WTC11 (cell line): ENCODE measurements at regions not wholly inside any gene's neighbourhood (a gene's known extent, or its start where the extent isn't known, plus 50 kb on each side); places are given as distances from the start of the nearest gene placed in this dataset.

Experiments
- ATAC-seq: fragments of 200-7000 bp; cut with Tn5 transposase; 2 replicates; pipeline ENCODE4 v1.10.0; 2021; ENCODE audit warnings: mild to moderate bottlenecking, moderate library complexity
- CTCF ChIA-PET: fragments of 300-600 bp; sonication (Branson Sonifier 250); formaldehyde crosslinking; loops from one replicate; lab custom pipeline; 2021; ENCODE audit warnings: antibody characterized with exemption; lab: Charles Lee
- POLR2A ChIA-PET: fragments of 350-600 bp; sonication (Branson Sonifier 250); formaldehyde crosslinking; loops from one replicate; lab custom pipeline; 2021; ENCODE audit warnings: antibody characterized with exemption; lab: Charles Lee
- DNase-seq: peaks from one replicate; pipeline ENCODE4 v3.0.0; 2021; ENCODE audit warnings: low spot score
- H3K27ac Mint-ChIP-seq: 2 replicates; pipeline ENCODE4 v1.8.0; 2021; ENCODE audit warnings: mixed read lengths
- H3K27me3 Mint-ChIP-seq: 2 replicates; pipeline ENCODE4 v1.8.0; 2021; ENCODE audit warnings: low read depth, mild to moderate bottlenecking, moderate library complexity, mixed read lengths
- H3K36me3 Mint-ChIP-seq: 2 replicates; pipeline ENCODE4 v1.8.0; 2021; ENCODE audit warnings: mixed read lengths
- H3K4me1 Mint-ChIP-seq: 2 replicates; pipeline ENCODE4 v1.8.0; 2022; ENCODE audit warnings: mixed read lengths
- H3K4me3 Mint-ChIP-seq: 2 replicates; pipeline ENCODE4 v1.8.0; 2021; ENCODE audit warnings: mild to moderate bottlenecking, moderate library complexity, mixed read lengths
- H3K9me3 Mint-ChIP-seq: 2 replicates; pipeline ENCODE4 v1.8.0; 2021; ENCODE audit warnings: mixed read lengths
- CREB1 ChIP-seq: sonication (generic); formaldehyde crosslinking; IDR thresholded peaks from 2 replicates; pipeline ENCODE4 v1.8.0; 2023; ENCODE audit warnings: mild to moderate bottlenecking, missing genetic modification reagents
- FOXJ3 ChIP-seq: sonication (generic); formaldehyde crosslinking; IDR thresholded peaks from 2 replicates; pipeline ENCODE4 v1.9.0; 2021; ENCODE audit warnings: missing genetic modification reagents, mild to moderate bottlenecking, borderline replicate concordance
- FOXK1 ChIP-seq: sonication (generic); formaldehyde crosslinking; IDR thresholded peaks from 2 replicates; pipeline ENCODE4 v1.8.0; 2022; ENCODE audit warnings: mild to moderate bottlenecking, moderate library complexity, missing genetic modification reagents
- GABPB1 ChIP-seq: sonication (generic); formaldehyde crosslinking; IDR thresholded peaks from 2 replicates; pipeline ENCODE4 v1.8.1; 2023; ENCODE audit warnings: mild to moderate bottlenecking, missing genetic modification reagents
- GTF2I ChIP-seq: fragments of 250-450 bp; sonication (Bioruptor Pico); conservative IDR thresholded peaks from 2 replicates; pipeline ENCODE4 v1.4.0; 2021; ENCODE audit warnings: mild to moderate bottlenecking
- HMGA2 ChIP-seq: fragments of 250-450 bp; sonication (Bioruptor Pico); IDR thresholded peaks from 2 replicates; pipeline ENCODE4 v1.4.0; 2021; ENCODE audit warnings: mild to moderate bottlenecking, moderate library complexity
- NFE2L1 ChIP-seq: sonication (generic); formaldehyde crosslinking; IDR thresholded peaks from 2 replicates; pipeline ENCODE4 v1.8.1; 2023; ENCODE audit warnings: missing genetic modification reagents
- NR3C1 ChIP-seq: sonication (generic); formaldehyde crosslinking; conservative IDR thresholded peaks from 2 replicates; pipeline ENCODE4 v1.8.1; 2023; ENCODE audit warnings: low read depth, mild to moderate bottlenecking, missing genetic modification reagents
- ZNF219 ChIP-seq: sonication (generic); formaldehyde crosslinking; IDR thresholded peaks from 2 replicates; pipeline ENCODE4 v1.8.0; 2023; ENCODE audit warnings: missing genetic modification reagents, mild to moderate bottlenecking, borderline replicate concordance
- ZNF416 ChIP-seq: fragments of 250-450 bp; sonication (Bioruptor Pico); IDR thresholded peaks from 2 replicates; pipeline ENCODE4 v1.9.0; 2021; ENCODE audit warnings: mild to moderate bottlenecking, inconsistent platforms
- TF ChIP-seq, protein P1 (sequence below): fragments of 250-450 bp; sonication (Bioruptor Pico); IDR thresholded peaks from 2 replicates; pipeline ENCODE4 v1.9.0; 2021; ENCODE audit warnings: moderate library complexity, mild to moderate bottlenecking, inconsistent platforms, borderline replicate concordance
- TF ChIP-seq, protein P2 (sequence below): sonication (generic); formaldehyde crosslinking; IDR thresholded peaks from 2 replicates; pipeline ENCODE4 v1.8.0; 2023; ENCODE audit warnings: mild to moderate bottlenecking, missing genetic modification reagents
- TF ChIP-seq, protein P3 (sequence below): sonication (generic); formaldehyde crosslinking; IDR thresholded peaks from 2 replicates; pipeline ENCODE4 v1.8.1; 2023; ENCODE audit warnings: mild to moderate bottlenecking, missing genetic modification reagents
- TF ChIP-seq, protein P4 (sequence below): sonication (generic); formaldehyde crosslinking; IDR thresholded peaks from 2 replicates; pipeline ENCODE4 v1.8.1; 2023; ENCODE audit warnings: mild to moderate bottlenecking, missing genetic modification reagents, borderline replicate concordance
- TF ChIP-seq, protein P5 (sequence below): sonication (generic); formaldehyde crosslinking; IDR thresholded peaks from 2 replicates; pipeline ENCODE4 v1.8.0; 2023; ENCODE audit warnings: missing genetic modification reagents, mild to moderate bottlenecking, borderline replicate concordance
- TF ChIP-seq, protein P6 (sequence below): sonication (generic); formaldehyde crosslinking; IDR thresholded peaks from 2 replicates; pipeline ENCODE4 v1.8.0; 2022; ENCODE audit warnings: mild to moderate bottlenecking, missing genetic modification reagents
- TF ChIP-seq, protein P7 (sequence below): fragments of 200-600 bp; IDR thresholded peaks from 2 replicates; pipeline ENCODE4 v1.8.0; 2022; ENCODE audit warnings: antibody characterized with exemption
- TF ChIP-seq, protein P8 (sequence below): sonication (generic); formaldehyde crosslinking; IDR thresholded peaks from 2 replicates; pipeline ENCODE4 v1.8.1; 2023; ENCODE audit warnings: mild to moderate bottlenecking, moderate library complexity, missing genetic modification reagents
- TF ChIP-seq, protein P9 (sequence below): sonication (generic); formaldehyde crosslinking; IDR thresholded peaks from 2 replicates; pipeline ENCODE4 v1.8.0; 2023; ENCODE audit warnings: missing genetic modification reagents

DNA sequence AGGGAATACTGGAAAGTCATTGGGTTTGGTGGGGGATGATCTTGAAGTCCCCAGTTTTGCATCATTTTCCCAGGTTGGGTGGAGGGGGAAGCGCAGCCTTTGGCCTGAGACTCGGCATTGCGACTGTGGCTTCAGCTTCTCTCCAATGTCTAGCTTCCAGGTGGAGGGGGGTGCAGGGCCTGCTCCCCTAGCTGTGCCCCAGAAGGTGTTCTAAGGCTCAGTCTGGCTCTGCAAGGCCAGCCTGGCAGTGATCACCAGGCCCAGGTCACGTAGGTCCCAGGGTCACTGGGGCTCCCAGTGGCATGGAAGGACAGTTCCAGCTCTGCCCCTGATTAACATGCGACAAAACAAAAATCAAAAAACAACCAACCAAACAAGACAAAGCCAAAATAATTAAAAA, 56.9 kb upstream of the HAAO start:
- no peaks in the 10 kb centered on the region for H3K9me3 Mint-ChIP-seq
- H3K36me3 Mint-ChIP-seq: no peaks in the 10 kb centered on the region
- ATAC-seq (no peak), DNase-seq (no peak)
- ChIA-PET POLR2A (no interaction called here), CTCF (interaction anchor here (0.9 to 2.0 kb wide), 5 partner anchors 9 to 321 kb away, joined by 3 to 7 read pairs (median 3); no protein-coding TSS in a partner anchor)
- H3K27ac Mint-ChIP-seq: no peak overlapping the region
- TF ChIP-seq, protein P1, sequence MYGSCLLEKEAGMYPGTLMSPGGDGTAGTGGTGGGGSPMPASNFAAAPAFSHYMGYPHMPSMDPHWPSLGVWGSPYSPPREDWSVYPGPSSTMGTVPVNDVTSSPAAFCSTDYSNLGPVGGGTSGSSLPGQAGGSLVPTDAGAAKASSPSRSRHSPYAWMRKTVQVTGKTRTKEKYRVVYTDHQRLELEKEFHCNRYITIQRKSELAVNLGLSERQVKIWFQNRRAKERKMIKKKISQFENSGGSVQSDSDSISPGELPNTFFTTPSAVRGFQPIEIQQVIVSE: no peak
- TF ChIP-seq FOXK1 (CRISPR knock-in tag): no peak
- TF ChIP-seq, protein P2, sequence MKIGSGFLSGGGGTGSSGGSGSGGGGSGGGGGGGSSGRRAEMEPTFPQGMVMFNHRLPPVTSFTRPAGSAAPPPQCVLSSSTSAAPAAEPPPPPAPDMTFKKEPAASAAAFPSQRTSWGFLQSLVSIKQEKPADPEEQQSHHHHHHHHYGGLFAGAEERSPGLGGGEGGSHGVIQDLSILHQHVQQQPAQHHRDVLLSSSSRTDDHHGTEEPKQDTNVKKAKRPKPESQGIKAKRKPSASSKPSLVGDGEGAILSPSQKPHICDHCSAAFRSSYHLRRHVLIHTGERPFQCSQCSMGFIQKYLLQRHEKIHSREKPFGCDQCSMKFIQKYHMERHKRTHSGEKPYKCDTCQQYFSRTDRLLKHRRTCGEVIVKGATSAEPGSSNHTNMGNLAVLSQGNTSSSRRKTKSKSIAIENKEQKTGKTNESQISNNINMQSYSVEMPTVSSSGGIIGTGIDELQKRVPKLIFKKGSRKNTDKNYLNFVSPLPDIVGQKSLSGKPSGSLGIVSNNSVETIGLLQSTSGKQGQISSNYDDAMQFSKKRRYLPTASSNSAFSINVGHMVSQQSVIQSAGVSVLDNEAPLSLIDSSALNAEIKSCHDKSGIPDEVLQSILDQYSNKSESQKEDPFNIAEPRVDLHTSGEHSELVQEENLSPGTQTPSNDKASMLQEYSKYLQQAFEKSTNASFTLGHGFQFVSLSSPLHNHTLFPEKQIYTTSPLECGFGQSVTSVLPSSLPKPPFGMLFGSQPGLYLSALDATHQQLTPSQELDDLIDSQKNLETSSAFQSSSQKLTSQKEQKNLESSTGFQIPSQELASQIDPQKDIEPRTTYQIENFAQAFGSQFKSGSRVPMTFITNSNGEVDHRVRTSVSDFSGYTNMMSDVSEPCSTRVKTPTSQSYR (CRISPR knock-in tag): no peak
- TF ChIP-seq, protein P3, sequence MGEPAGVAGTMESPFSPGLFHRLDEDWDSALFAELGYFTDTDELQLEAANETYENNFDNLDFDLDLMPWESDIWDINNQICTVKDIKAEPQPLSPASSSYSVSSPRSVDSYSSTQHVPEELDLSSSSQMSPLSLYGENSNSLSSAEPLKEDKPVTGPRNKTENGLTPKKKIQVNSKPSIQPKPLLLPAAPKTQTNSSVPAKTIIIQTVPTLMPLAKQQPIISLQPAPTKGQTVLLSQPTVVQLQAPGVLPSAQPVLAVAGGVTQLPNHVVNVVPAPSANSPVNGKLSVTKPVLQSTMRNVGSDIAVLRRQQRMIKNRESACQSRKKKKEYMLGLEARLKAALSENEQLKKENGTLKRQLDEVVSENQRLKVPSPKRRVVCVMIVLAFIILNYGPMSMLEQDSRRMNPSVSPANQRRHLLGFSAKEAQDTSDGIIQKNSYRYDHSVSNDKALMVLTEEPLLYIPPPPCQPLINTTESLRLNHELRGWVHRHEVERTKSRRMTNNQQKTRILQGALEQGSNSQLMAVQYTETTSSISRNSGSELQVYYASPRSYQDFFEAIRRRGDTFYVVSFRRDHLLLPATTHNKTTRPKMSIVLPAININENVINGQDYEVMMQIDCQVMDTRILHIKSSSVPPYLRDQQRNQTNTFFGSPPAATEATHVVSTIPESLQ (CRISPR knock-in tag): no peak
- TF ChIP-seq, protein P4, sequence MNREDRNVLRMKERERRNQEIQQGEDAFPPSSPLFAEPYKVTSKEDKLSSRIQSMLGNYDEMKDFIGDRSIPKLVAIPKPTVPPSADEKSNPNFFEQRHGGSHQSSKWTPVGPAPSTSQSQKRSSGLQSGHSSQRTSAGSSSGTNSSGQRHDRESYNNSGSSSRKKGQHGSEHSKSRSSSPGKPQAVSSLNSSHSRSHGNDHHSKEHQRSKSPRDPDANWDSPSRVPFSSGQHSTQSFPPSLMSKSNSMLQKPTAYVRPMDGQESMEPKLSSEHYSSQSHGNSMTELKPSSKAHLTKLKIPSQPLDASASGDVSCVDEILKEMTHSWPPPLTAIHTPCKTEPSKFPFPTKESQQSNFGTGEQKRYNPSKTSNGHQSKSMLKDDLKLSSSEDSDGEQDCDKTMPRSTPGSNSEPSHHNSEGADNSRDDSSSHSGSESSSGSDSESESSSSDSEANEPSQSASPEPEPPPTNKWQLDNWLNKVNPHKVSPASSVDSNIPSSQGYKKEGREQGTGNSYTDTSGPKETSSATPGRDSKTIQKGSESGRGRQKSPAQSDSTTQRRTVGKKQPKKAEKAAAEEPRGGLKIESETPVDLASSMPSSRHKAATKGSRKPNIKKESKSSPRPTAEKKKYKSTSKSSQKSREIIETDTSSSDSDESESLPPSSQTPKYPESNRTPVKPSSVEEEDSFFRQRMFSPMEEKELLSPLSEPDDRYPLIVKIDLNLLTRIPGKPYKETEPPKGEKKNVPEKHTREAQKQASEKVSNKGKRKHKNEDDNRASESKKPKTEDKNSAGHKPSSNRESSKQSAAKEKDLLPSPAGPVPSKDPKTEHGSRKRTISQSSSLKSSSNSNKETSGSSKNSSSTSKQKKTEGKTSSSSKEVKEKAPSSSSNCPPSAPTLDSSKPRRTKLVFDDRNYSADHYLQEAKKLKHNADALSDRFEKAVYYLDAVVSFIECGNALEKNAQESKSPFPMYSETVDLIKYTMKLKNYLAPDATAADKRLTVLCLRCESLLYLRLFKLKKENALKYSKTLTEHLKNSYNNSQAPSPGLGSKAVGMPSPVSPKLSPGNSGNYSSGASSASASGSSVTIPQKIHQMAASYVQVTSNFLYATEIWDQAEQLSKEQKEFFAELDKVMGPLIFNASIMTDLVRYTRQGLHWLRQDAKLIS (CRISPR knock-in tag): no peak
- TF ChIP-seq GTF2I: no peak
- TF ChIP-seq ZNF219 (CRISPR knock-in tag): no peak
- no peak for TF ChIP-seq CREB1 (CRISPR knock-in tag)
- no peak for TF ChIP-seq FOXJ3 (CRISPR knock-in tag)
- TF ChIP-seq NR3C1 (CRISPR knock-in tag): no peak
- TF ChIP-seq, protein P5, sequence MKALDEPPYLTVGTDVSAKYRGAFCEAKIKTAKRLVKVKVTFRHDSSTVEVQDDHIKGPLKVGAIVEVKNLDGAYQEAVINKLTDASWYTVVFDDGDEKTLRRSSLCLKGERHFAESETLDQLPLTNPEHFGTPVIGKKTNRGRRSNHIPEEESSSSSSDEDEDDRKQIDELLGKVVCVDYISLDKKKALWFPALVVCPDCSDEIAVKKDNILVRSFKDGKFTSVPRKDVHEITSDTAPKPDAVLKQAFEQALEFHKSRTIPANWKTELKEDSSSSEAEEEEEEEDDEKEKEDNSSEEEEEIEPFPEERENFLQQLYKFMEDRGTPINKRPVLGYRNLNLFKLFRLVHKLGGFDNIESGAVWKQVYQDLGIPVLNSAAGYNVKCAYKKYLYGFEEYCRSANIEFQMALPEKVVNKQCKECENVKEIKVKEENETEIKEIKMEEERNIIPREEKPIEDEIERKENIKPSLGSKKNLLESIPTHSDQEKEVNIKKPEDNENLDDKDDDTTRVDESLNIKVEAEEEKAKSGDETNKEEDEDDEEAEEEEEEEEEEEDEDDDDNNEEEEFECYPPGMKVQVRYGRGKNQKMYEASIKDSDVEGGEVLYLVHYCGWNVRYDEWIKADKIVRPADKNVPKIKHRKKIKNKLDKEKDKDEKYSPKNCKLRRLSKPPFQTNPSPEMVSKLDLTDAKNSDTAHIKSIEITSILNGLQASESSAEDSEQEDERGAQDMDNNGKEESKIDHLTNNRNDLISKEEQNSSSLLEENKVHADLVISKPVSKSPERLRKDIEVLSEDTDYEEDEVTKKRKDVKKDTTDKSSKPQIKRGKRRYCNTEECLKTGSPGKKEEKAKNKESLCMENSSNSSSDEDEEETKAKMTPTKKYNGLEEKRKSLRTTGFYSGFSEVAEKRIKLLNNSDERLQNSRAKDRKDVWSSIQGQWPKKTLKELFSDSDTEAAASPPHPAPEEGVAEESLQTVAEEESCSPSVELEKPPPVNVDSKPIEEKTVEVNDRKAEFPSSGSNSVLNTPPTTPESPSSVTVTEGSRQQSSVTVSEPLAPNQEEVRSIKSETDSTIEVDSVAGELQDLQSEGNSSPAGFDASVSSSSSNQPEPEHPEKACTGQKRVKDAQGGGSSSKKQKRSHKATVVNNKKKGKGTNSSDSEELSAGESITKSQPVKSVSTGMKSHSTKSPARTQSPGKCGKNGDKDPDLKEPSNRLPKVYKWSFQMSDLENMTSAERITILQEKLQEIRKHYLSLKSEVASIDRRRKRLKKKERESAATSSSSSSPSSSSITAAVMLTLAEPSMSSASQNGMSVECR: no peak
- TF ChIP-seq, protein P6, sequence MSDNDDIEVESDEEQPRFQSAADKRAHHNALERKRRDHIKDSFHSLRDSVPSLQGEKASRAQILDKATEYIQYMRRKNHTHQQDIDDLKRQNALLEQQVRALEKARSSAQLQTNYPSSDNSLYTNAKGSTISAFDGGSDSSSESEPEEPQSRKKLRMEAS: no peak
- TF ChIP-seq GABPB1: no peak
- TF ChIP-seq, protein P7, sequence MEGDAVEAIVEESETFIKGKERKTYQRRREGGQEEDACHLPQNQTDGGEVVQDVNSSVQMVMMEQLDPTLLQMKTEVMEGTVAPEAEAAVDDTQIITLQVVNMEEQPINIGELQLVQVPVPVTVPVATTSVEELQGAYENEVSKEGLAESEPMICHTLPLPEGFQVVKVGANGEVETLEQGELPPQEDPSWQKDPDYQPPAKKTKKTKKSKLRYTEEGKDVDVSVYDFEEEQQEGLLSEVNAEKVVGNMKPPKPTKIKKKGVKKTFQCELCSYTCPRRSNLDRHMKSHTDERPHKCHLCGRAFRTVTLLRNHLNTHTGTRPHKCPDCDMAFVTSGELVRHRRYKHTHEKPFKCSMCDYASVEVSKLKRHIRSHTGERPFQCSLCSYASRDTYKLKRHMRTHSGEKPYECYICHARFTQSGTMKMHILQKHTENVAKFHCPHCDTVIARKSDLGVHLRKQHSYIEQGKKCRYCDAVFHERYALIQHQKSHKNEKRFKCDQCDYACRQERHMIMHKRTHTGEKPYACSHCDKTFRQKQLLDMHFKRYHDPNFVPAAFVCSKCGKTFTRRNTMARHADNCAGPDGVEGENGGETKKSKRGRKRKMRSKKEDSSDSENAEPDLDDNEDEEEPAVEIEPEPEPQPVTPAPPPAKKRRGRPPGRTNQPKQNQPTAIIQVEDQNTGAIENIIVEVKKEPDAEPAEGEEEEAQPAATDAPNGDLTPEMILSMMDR: no peak
- TF ChIP-seq, protein P8, sequence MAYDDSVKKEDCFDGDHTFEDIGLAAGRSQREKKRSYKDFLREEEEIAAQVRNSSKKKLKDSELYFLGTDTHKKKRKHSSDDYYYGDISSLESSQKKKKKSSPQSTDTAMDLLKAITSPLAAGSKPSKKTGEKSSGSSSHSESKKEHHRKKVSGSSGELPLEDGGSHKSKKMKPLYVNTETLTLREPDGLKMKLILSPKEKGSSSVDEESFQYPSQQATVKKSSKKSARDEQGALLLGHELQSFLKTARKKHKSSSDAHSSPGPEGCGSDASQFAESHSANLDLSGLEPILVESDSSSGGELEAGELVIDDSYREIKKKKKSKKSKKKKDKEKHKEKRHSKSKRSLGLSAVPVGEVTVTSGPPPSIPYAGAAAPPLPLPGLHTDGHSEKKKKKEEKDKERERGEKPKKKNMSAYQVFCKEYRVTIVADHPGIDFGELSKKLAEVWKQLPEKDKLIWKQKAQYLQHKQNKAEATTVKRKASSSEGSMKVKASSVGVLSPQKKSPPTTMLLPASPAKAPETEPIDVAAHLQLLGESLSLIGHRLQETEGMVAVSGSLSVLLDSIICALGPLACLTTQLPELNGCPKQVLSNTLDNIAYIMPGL (CRISPR knock-in tag): no peak
- TF ChIP-seq NFE2L1: no peak
- TF ChIP-seq HMGA2 (CRISPR knock-in tag): no peak
- TF ChIP-seq, protein P9, sequence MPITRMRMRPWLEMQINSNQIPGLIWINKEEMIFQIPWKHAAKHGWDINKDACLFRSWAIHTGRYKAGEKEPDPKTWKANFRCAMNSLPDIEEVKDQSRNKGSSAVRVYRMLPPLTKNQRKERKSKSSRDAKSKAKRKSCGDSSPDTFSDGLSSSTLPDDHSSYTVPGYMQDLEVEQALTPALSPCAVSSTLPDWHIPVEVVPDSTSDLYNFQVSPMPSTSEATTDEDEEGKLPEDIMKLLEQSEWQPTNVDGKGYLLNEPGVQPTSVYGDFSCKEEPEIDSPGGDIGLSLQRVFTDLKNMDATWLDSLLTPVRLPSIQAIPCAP: no peak
- TF ChIP-seq ZNF416 (CRISPR knock-in tag): no peak
- no peaks in the 10 kb centered on the region for H3K27me3 Mint-ChIP-seq
- H3K4me1 Mint-ChIP-seq: no peaks in the 10 kb centered on the region
- no peak overlapping the region for H3K4me3 Mint-ChIP-seq
